PC-9 (cell line): ENCODE measurements at regions not wholly inside any gene's neighbourhood (a gene's known extent, or its start where the extent isn't known, plus 50 kb on each side); places are given as distances from the start of the nearest gene placed in this dataset.

Experiments
- BruUV-seq: library from RNA; stranded (reverse); fragments of 400-500 nt; replicated peaks from 2 replicates; lab custom pipeline; 2021; lab: Mats Ljungman, UMichigan
- CTCF ChIA-PET: fragments of 300-600 bp; sonication (Branson Sonifier 250); formaldehyde crosslinking; loops from one replicate; lab custom pipeline; 2022; ENCODE audit warnings: antibody characterized with exemption; lab: Charles Lee
- POLR2A ChIA-PET: fragments of 300-600 bp; sonication (Branson Sonifier 250); formaldehyde crosslinking; loops from one replicate; lab custom pipeline; 2022; ENCODE audit warnings: antibody characterized with exemption; ENCODE audit not compliant: unreplicated experiment; lab: Charles Lee
- DNase-seq, 2 experiments: peaks; one replicate each; pipeline versions ENCODE4 v3.0.0 to v3.0.0-alpha.2; 2015 to 2022; ENCODE audit warnings: mixed read lengths in 1 of 2
- H2AFZ ChIP-seq: fragments of 200-600 bp; sonication (generic); 2 replicates; pipeline ENCODE4 v1.8.1; 2017; ENCODE audit warnings: antibody characterized with exemption
- H3F3A ChIP-seq: fragments of 200-600 bp; sonication (generic); 2 replicates; pipeline ENCODE4 v1.8.1; 2017; ENCODE audit warnings: antibody characterized with exemption, mild to moderate bottlenecking, low read depth; ENCODE audit not compliant: insufficient read depth
- H3K27ac ChIP-seq: fragments of 200-600 bp; sonication (generic); 2 replicates; pipeline ENCODE4 v1.6.1; 2016; ENCODE audit warnings: mixed run types
- H3K27me3 ChIP-seq: fragments of 200-600 bp; sonication (generic); 2 replicates; pipeline ENCODE4 v1.6.1; 2016; ENCODE audit warnings: low read depth, mixed run types; ENCODE audit not compliant: insufficient read depth
- H3K36me3 ChIP-seq: fragments of 200-600 bp; sonication (generic); 2 replicates; pipeline ENCODE4 v1.6.1; 2016; ENCODE audit warnings: low read depth, mixed run types
- H3K4me1 ChIP-seq: fragments of 200-600 bp; sonication (generic); replicated peaks from 2 replicates; pipeline ENCODE4 v1.6.1; 2016; ENCODE audit warnings: mixed run types; ENCODE audit not compliant: insufficient read depth
- H3K4me2 ChIP-seq: fragments of 200-600 bp; sonication (generic); 2 replicates; pipeline ENCODE4 v1.6.1; 2017; ENCODE audit warnings: mixed run types
- H3K4me3 ChIP-seq: fragments of 200-600 bp; sonication (generic); 2 replicates; pipeline ENCODE4 v1.6.1; 2016; ENCODE audit warnings: mixed run types
- H3K79me2 ChIP-seq: fragments of 200-600 bp; sonication (generic); 2 replicates; pipeline ENCODE4 v1.6.1; 2017; ENCODE audit warnings: low read depth, mixed run types
- H3K9me2 ChIP-seq: fragments of 200-600 bp; sonication (generic); 2 replicates; pipeline ENCODE4 v1.8.1; 2017; ENCODE audit warnings: mild to moderate bottlenecking; ENCODE audit not compliant: insufficient read depth
- H3K9me3 ChIP-seq: fragments of 200-600 bp; sonication (generic); 2 replicates; pipeline ENCODE4 v1.8.1; 2016; ENCODE audit warnings: low read depth; ENCODE audit not compliant: insufficient read depth
- H4K20me1 ChIP-seq: fragments of 200-600 bp; sonication (generic); 2 replicates; pipeline ENCODE4 v1.8.1; 2017; ENCODE audit not compliant: insufficient read depth
- CTCF ChIP-seq: fragments of 200-600 bp; sonication (generic); conservative IDR thresholded peaks from 2 replicates; pipeline ENCODE4 v1.6.1; 2017; ENCODE audit warnings: mixed run types, antibody characterized with exemption, mild to moderate bottlenecking, moderate library complexity
- EZH2 ChIP-seq: fragments of 200-600 bp; sonication (generic); IDR thresholded peaks from 2 replicates; pipeline ENCODE4 v1.8.0; 2017; ENCODE audit warnings: antibody characterized with exemption, low read depth
- intact Hi-C: fragments of 100-400 bp; cut with micrococcal nuclease; formaldehyde crosslinking; loops from one replicate; pipeline ENCODE4 v1.10.0; 2022; ENCODE audit not compliant: unreplicated experiment

- Histone ChIP-seq H3K36me3 (no peaks in the 10 kb centered on the region), H3K9me2 (no peaks in the 10 kb centered on the region), H3K4me2 (no peak overlapping the region), H3K4me3 (no peak overlapping the region), H3K27me3 (peaks cover 83% of the 10 kb centered on the region), H4K20me1 (no peaks in the 10 kb centered on the region; the same call in 1 of the 2 replicates), H3K27ac (no peak overlapping the region), H2AFZ (no peak overlapping the region), H3F3A (no peaks in the 10 kb centered on the region), H3K9me3 (no peaks in the 10 kb centered on the region), H3K4me1 (no peaks in the 10 kb centered on the region), H3K79me2 (no peaks in the 10 kb centered on the region)
- POLR2A ChIA-PET = no interaction called here
- TF ChIP-seq CTCF = no peak
- no peak for TF ChIP-seq EZH2
- intact Hi-C loops = no loop called here
- no TSS peak for BruUV-seq
- CTCF ChIA-PET = interaction anchor here (0.6 kb wide), 1 partner anchor 95 kb away, joined by 3 read pairs; no protein-coding TSS in a partner anchor
- DNase-seq = no peak
These were observed 281.2 kb downstream of the MYCN start for GRCh38 chr2:16221461-16222010.

GRCh38 chr2:16219292-16219975 is 279.1 kb downstream of the MYCN start:
- CTCF ChIA-PET = no interaction called here
- no peaks in the 10 kb centered on the region for H3K9me3 ChIP-seq
- no peak overlapping the region for H2AFZ ChIP-seq
- H3K79me2 ChIP-seq = no peaks in the 10 kb centered on the region
- TF ChIP-seq EZH2 (no peak), CTCF (no peak)
- H4K20me1 ChIP-seq = no peaks in the 10 kb centered on the region; the same call in 1 of the 2 replicates
- no peak overlapping the region for H3K4me2 ChIP-seq
- no peaks in the 10 kb centered on the region for H3K9me2 ChIP-seq
- no TSS peak for BruUV-seq
- H3K36me3 ChIP-seq = no peaks in the 10 kb centered on the region
- no peak overlapping the region for H3K27ac ChIP-seq
- no peak overlapping the region for H3K4me3 ChIP-seq
- no peaks in the 10 kb centered on the region for H3F3A ChIP-seq
- peaks cover 91% of the 10 kb centered on the region for H3K27me3 ChIP-seq
- intact Hi-C loops = no loop called here
- no peak for DNase-seq
- no peaks in the 10 kb centered on the region for H3K4me1 ChIP-seq
- POLR2A ChIA-PET = no interaction called here

- DNase-seq = no peak
- TF ChIP-seq EZH2 = no peak
- no peak; the same call in 1 of the 2 replicates for TF ChIP-seq CTCF
- CTCF ChIA-PET = no interaction called here
These were observed 278.3 kb downstream of the MYCN start for GRCh38 chr2:16218625-16219024.

More at GRCh38 chr2:16218625-16219024, 278.3 kb downstream of the MYCN start:
- Histone ChIP-seq H3K27ac (no peak overlapping the region), H3K4me3 (no peak overlapping the region), H3K9me2 (no peaks in the 10 kb centered on the region), H3F3A (no peaks in the 10 kb centered on the region), H3K4me2 (no peak overlapping the region), H2AFZ (no peak overlapping the region), H3K4me1 (no peaks in the 10 kb centered on the region), H3K36me3 (no peaks in the 10 kb centered on the region), H3K9me3 (no peaks in the 10 kb centered on the region), H3K27me3 (peaks cover 91% of the 10 kb centered on the region), H4K20me1 (no peaks in the 10 kb centered on the region; the same call in 1 of the 2 replicates), H3K79me2 (no peaks in the 10 kb centered on the region)
- POLR2A ChIA-PET = no interaction called here
- intact Hi-C loops = no loop called here
- no TSS peak for BruUV-seq
